NCI-H146 treated with DMSO at 0.1 percent for 48 hours (cell line): ENCODE measurements at regions not wholly inside any gene's neighbourhood (a gene's known extent, or its start where the extent isn't known, plus 50 kb on each side); places are given as distances from the start of the nearest gene placed in this dataset.
A peak's percentile ranks its signal among the peaks of the same experiment; 100 is the strongest.

Experiments
- DNase-seq: peaks from one replicate; lab custom pipeline; 2025; ENCODE audit not compliant: unreplicated experiment; lab: John Stamatoyannopoulos, UW

- DNase-seq, result no peak
Measured at GRCh38 chr9:14399756-14400657, 86.1 kb upstream of the NFIB start.

- DNase-seq, result no peak
Measured at GRCh38 chr9:14398473-14398872, 84.5 kb upstream of the NFIB start.

GRCh38 chr9:14396171-14396570 lies 82.2 kb upstream of the NFIB start:
- no peak for DNase-seq

DNA sequence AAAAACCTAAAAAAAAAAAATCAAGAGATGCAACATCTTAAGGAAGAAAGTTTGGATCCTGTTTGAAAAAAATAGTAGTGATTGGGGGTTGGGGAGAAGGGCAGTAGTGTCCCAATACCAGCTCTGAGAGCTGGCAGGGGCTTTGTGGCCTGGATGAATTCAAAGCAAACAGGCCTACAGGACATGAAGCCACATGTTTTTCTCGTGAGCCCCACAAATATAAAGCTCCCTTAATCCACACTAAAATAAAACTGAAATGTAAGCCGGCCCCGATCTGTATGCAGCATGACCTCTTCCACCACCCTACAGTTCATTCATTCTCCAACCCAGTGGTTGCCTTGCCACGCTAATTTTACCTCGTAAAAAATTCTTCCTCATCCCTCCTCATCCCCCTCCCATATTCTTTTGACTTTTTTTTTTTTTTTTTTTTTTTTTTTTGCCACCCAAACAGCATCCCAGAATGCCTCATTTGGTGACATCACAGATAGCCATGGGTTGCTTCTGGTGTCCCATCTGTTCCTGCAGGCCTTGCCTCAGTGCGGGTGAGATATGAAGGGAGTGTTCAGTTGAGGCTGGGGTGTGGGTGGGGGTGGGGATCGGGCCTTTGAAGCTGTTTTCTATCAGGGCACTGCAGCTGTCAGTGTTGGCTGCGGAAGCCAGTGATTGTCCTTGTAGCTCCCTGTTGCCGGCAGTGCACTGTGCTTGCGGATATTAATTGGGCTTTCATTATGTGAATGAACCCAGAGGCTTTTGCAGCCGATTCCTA lies 81.6 kb upstream of the NFIB start:
- no peak for DNase-seq

- no peak for DNase-seq
Measured at GRCh38 chr9:14393418-14393817, 79.5 kb upstream of the NFIB start.

DNA sequence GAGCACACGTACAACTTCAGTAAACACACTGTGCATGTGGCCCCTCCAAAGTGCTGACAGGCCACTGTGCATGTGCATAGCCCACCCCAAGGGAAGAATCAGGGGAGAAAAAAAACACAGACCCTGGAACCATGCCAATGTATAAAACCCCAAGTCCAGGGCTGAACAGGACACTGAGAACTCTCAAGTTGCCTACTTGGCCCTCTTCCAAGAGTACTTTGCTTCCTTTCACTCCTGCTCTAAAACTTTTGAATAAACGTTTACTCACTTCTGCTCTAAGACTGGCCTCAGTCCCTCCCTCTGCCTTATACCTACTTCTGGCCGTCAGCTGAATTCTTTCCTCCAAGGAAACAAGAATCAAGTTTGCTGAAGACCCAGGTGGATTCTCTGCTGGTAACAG lies 77.7 kb upstream of the NFIB start:
- DNase-seq, result no peak

- DNase-seq, result no peak
Measured at GRCh38 chr9:14389657-14390056, 75.7 kb upstream of the NFIB start.

GRCh38 chr9:14389146-14389545 lies 75.2 kb upstream of the NFIB start:
- no peak for DNase-seq

DNA sequence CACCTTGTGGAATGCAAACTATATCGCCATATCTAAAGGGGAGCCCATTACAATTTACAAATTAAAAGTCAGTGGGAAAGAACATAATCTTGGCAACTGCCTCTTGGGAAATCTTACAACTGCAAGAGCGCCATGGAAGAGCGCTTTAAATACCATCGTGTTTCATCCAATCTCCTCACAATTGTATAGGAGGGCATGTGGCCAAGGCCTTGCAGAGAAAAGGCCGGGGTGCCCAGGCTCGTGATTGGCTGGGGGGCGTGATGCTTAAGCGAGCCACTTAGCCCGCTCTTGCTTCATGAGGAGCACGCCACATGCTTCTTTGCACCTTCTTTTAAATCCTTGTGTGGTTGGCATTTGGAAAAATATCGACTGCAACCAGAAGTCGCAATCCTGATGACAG lies 69.8 kb upstream of the NFIB start:
- DNase-seq, result no peak

DNA sequence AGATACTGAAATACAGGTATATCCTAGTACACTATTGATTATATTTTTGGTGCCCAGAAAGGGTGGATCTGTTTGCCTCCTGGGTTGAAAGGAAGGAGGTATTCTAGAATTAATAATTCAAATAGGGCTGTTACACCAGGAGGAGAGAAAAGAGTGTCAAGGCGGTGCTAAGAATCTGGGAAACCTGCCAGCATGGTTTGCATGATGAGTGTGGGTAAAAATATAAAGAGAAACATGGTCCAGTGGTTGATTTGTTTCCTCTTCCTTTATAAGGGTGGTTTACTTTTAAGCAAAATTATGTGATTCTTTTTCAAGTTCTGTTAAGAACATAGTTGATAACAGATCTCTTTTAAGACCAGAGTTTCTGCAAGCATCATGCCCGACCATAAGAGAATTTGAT lies 69.4 kb upstream of the NFIB start:
- no peak for DNase-seq

- peak; percentile 25 for DNase-seq
Measured at GRCh38 chr9:14380061-14380836, 66.3 kb upstream of the NFIB start.

GRCh38 chr9:14379280-14379679 lies 65.3 kb upstream of the NFIB start:
- no peak for DNase-seq

- no peak for DNase-seq
Measured at GRCh38 chr9:14373706-14374105, 59.8 kb upstream of the NFIB start.

- no peak for DNase-seq
Measured at GRCh38 chr9:14373336-14373666, 59.4 kb upstream of the NFIB start.

DNA sequence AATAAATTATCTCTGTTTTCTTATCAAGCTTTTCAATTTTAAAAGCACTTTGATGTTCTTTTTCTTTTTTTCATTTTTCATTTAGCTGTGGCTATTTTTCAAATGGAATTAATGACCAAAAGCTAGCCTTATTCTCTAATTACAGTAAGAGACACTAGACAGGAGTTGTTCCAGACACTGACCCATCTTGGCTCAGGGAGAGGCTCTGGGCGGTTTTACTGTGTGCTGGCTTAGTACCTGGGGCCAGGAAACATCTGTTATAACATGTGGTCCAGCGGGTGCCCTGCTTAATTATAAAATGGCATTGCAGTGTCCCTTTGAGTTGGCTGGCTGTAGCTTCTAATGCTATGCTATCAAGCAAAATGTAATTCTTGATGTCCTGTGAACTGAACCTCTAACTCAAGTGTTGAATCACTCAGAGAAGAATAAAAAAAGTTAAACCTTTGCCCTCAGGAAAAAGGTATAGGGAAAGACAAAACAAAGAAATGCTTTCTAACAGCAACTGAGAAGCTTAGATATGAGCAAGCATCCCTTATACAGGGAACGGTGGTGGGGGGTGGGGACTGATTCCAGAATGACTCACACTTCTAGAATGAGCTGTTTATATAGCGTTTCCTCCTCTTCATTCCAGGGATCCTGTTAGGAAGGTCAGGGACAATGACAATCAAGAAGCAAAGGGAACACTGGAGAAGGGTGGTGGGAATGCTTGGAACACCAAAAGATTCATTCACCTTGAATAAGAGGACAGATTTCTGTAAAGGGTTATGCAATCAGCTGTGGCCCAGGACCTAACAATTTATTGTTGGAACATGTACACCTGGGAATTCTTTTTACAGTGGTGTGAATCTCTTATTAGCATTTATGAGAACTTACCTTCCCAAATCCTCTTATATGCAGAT lies 58.7 kb upstream of the NFIB start:
- no peak for DNase-seq

DNA sequence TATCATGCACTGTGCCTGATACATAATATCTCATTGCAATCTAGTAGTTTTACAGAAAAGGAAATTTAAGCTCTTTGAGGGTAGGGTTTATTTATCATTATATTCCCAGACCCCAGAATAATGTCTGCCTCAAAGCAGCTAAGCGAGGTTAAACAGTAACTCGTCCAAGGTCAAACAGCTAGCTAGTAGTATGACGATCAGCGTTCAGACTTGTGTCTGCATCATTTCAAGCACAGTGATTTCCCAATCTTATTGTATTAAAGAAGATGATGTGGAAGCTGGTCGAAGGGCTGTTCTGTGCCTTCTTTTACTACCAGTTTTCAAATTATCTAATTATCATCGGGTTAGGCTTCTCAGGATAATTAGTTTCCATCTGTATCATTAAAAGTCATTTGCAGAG lies 55.1 kb upstream of the NFIB start:
- no peak for DNase-seq

- DNase-seq, result no peak
Measured at GRCh38 chr9:14366076-14366475, 52.1 kb upstream of the NFIB start.

DNA sequence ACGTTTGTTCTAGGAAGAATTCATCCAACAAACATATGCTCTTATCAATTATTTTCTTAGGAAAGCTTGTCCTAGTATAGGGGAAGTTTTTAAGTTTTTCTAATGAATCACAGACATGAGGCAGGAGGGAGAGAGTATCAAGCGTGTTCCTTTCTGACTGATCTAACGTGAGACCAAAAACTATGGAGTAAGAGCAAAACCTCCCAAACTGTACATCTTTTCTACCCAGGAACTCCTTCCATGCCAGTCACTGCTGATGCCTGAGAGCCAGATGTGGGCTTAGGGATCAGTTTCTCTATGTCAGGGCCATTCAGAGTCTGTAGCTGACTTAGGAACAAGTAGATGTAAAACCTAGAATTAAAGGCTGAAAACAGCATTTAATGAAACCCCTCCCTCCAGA lies 51.7 kb upstream of the NFIB start:
- no peak for DNase-seq
